Ascending aorta (tissue), 2 donors: ENCODE measurements at regions not wholly inside any gene's neighbourhood (a gene's known extent, or its start where the extent isn't known, plus 50 kb on each side); places are given as distances from the start of the nearest gene placed in this dataset.

ENCODE experiments used
- DNase-seq, 2 donors: peaks; one replicate each; pipeline ENCODE4 v3.0.0-alpha.2; 2019; ENCODE audit warnings: low spot score in 2 of 2
- H3K27ac ChIP-seq, 2 donors: fragments of 200-600 bp; sonication (generic); one replicate each; pipeline ENCODE4 v1.5.1; 2016 to 2017; ENCODE audit warnings: mild to moderate bottlenecking in 1 of 2
- H3K27me3 ChIP-seq: fragments of 200-600 bp; sonication (generic); one replicate; pipeline ENCODE4 v1.5.1; 2017
- H3K36me3 ChIP-seq, 2 donors: fragments of 200-600 bp; sonication (generic); one replicate each; pipeline ENCODE4 v1.5.1; 2016
- H3K4me1 ChIP-seq, 2 donors: fragments of 200-600 bp; sonication (generic); one replicate each; pipeline ENCODE4 v1.5.1; 2016 to 2017; ENCODE audit warnings: mild to moderate bottlenecking in 1 of 2
- H3K4me3 ChIP-seq, 2 donors: fragments of 200-600 bp; sonication (generic); one replicate each; pipeline ENCODE4 v1.5.1; 2016 to 2017; ENCODE audit warnings: mild to moderate bottlenecking in 1 of 2
- H3K9me3 ChIP-seq, 2 donors: fragments of 200-600 bp; sonication (generic); one replicate each; pipeline ENCODE4 v1.5.1; 2016
- CTCF ChIP-seq, 3 experiments: fragments of 200-600 bp in 2 of 3; fragments of 450-650 bp in 1 of 3; sonication (generic) in 2 of 3; IDR thresholded peaks; one replicate each; pipeline ENCODE4 v1.5.1; 2016 to 2019; ENCODE audit warnings: antibody characterized with exemption in 3 of 3, mild to moderate bottlenecking in 1 of 3, moderate library complexity in 1 of 3
- intact Hi-C: fragments of 100-400 bp; cut with DNase I; formaldehyde crosslinking; loops from one replicate; pipeline ENCODE4 v1.15.1; 2023

- no peak for DNase-seq
- H3K4me3 ChIP-seq = no peak overlapping the region
- no peaks in the 10 kb centered on the region for H3K27me3 ChIP-seq
- no peak for TF ChIP-seq CTCF (IDR thresholded peaks at IDR 0.05)
- H3K9me3 ChIP-seq = no peaks in the 10 kb centered on the region
- H3K36me3 ChIP-seq = no peaks in the 10 kb centered on the region
- no peak overlapping the region for H3K27ac ChIP-seq
- H3K4me1 ChIP-seq = no peaks in the 10 kb centered on the region
- intact Hi-C loops = no loop called here
These were observed 2080.4 kb downstream of the PCDH9 start for GRCh38 chr13:65149687-65150086.

GRCh38 chr13:65143920-65144319 lies 2086.2 kb downstream of the PCDH9 start:
- H3K36me3 ChIP-seq = no peaks in the 10 kb centered on the region
- DNase-seq = no peak
- no peaks in the 10 kb centered on the region for H3K4me1 ChIP-seq
- no peak overlapping the region for H3K4me3 ChIP-seq
- H3K9me3 ChIP-seq = no peaks in the 10 kb centered on the region
- H3K27me3 ChIP-seq = no peaks in the 10 kb centered on the region
- no peak for TF ChIP-seq CTCF (IDR thresholded peaks at IDR 0.05)
- no peak overlapping the region for H3K27ac ChIP-seq
- intact Hi-C loops = no loop called here

- Histone ChIP-seq H3K27ac (no peak overlapping the region), H3K9me3 (no peaks in the 10 kb centered on the region), H3K4me3 (no peak overlapping the region), H3K27me3 (no peaks in the 10 kb centered on the region), H3K4me1 (no peaks in the 10 kb centered on the region), H3K36me3 (no peaks in the 10 kb centered on the region)
- intact Hi-C loops = no loop called here
- TF ChIP-seq CTCF (IDR thresholded peaks at IDR 0.05) = no peak
- no peak for DNase-seq
These were observed 2097.0 kb downstream of the PCDH9 start for GRCh38 chr13:65133094-65133493.

- TF ChIP-seq CTCF (IDR thresholded peaks at IDR 0.05) = no peak
- no peak overlapping the region for H3K4me3 ChIP-seq
- H3K36me3 ChIP-seq = no peaks in the 10 kb centered on the region
- intact Hi-C loops = no loop called here
- no peak overlapping the region for H3K27ac ChIP-seq
- DNase-seq = no peak
- no peaks in the 10 kb centered on the region for H3K4me1 ChIP-seq
- no peaks in the 10 kb centered on the region for H3K9me3 ChIP-seq
- H3K27me3 ChIP-seq = no peaks in the 10 kb centered on the region
These were observed 2104.9 kb downstream of the PCDH9 start for GRCh38 chr13:65125236-65125635.

GRCh38 chr13:65112531-65112941 lies 2117.6 kb downstream of the PCDH9 start:
- intact Hi-C loops = no loop called here
- no peaks in the 10 kb centered on the region for H3K27me3 ChIP-seq
- no peaks in the 10 kb centered on the region for H3K9me3 ChIP-seq
- no peak for TF ChIP-seq CTCF (IDR thresholded peaks at IDR 0.05)
- H3K27ac ChIP-seq = no peak overlapping the region
- H3K4me3 ChIP-seq = no peak overlapping the region
- no peak for DNase-seq
- H3K36me3 ChIP-seq = no peaks in the 10 kb centered on the region
- H3K4me1 ChIP-seq = no peaks in the 10 kb centered on the region

GRCh38 chr13:65112123-65112522 lies 2118.0 kb downstream of the PCDH9 start:
- Histone ChIP-seq H3K27ac (no peak overlapping the region), H3K9me3 (no peaks in the 10 kb centered on the region), H3K36me3 (no peaks in the 10 kb centered on the region), H3K27me3 (no peaks in the 10 kb centered on the region), H3K4me1 (no peaks in the 10 kb centered on the region), H3K4me3 (no peak overlapping the region)
- intact Hi-C loops = no loop called here
- DNase-seq = no peak
- no peak for TF ChIP-seq CTCF (IDR thresholded peaks at IDR 0.05)
